ENCODE measurements at regions not wholly inside any gene's neighbourhood (a gene's known extent, or its start where the extent isn't known, plus 50 kb on each side); places are given as distances from the start of the nearest gene placed in this dataset.
"Not testable (repeated sequence)": the region's sequence is repeated elsewhere in the genome, so short reads cannot be mapped to it uniquely, and the experiment has no call there.

GRCh38 chr12:13404631-13405473 lies 208.3 kb downstream of the EMP1 start:
- Histone ChIP-seq H3K27me3 (ENCODE audit: control insufficient read depth in 5 of 5, insufficient read depth in 4 of 5, low read length in 5 of 5) (no peaks in the 10 kb centered on the region), H3K36me3 (ENCODE audit: control insufficient read depth in 5 of 5, insufficient read depth in 5 of 5, low read length in 5 of 5) (no peaks in the 10 kb centered on the region), H3K9me3 (ENCODE audit: control insufficient read depth in 5 of 5, low read length in 5 of 5) (peaks cover 0 to 2% (median 0%) of the 10 kb centered on the region in 5 donors), H3K27ac (ENCODE audit: low read depth, low read length) (no peak overlapping the region), H3K9ac (ENCODE audit: low read length in 5 of 5) (no peak overlapping the region), H3K4me3 (ENCODE audit: low read depth in 1 of 5, low read length in 5 of 5) (no peak overlapping the region), H3K4me1 (ENCODE audit: control insufficient read depth in 5 of 5, insufficient read depth in 5 of 5, low read length in 5 of 5) (peaks cover 0 to 8% (median 0%) of the 10 kb centered on the region in 5 donors)

- no peaks in the 10 kb centered on the region for H3K9me3 ChIP-seq (ENCODE audit: control insufficient read depth in 5 of 5, low read length in 5 of 5)
- no peaks in the 10 kb centered on the region for H3K27me3 ChIP-seq (ENCODE audit: control insufficient read depth in 5 of 5, insufficient read depth in 4 of 5, low read length in 5 of 5)
- H3K27ac ChIP-seq (ENCODE audit: low read depth, low read length), result no peak overlapping the region
- no peaks in the 10 kb centered on the region for H3K36me3 ChIP-seq (ENCODE audit: control insufficient read depth in 5 of 5, insufficient read depth in 5 of 5, low read length in 5 of 5)
- no peak overlapping the region for H3K9ac ChIP-seq (ENCODE audit: low read length in 5 of 5)
- H3K4me1 ChIP-seq (ENCODE audit: control insufficient read depth in 5 of 5, insufficient read depth in 5 of 5, low read length in 5 of 5), result peaks cover 0 to 8% (median 0%) of the 10 kb centered on the region in 5 donors
- H3K4me3 ChIP-seq (ENCODE audit: low read depth in 1 of 5, low read length in 5 of 5), result no peak overlapping the region
Measured at GRCh38 chr12:13404111-13404628, 207.6 kb downstream of the EMP1 start.

GRCh38 chr12:13391375-13391774 lies 194.8 kb downstream of the EMP1 start:
- H3K9me3 ChIP-seq (ENCODE audit: control insufficient read depth in 5 of 5, low read length in 5 of 5); H3K36me3 ChIP-seq (ENCODE audit: control insufficient read depth in 5 of 5, insufficient read depth in 5 of 5, low read length in 5 of 5); H3K27me3 ChIP-seq (ENCODE audit: control insufficient read depth in 5 of 5, insufficient read depth in 4 of 5, low read length in 5 of 5); H3K4me3 ChIP-seq (ENCODE audit: low read depth in 1 of 5, low read length in 5 of 5): not testable (repeated sequence)
- peaks cover 2 to 18% (median 15%) of the 10 kb centered on the region in 5 donors for H3K4me1 ChIP-seq (ENCODE audit: control insufficient read depth in 5 of 5, insufficient read depth in 5 of 5, low read length in 5 of 5)
- H3K27ac ChIP-seq (ENCODE audit: low read depth, low read length), result peak overlapping the region; percentile 80
- peak overlapping the region in 1 of 5 donors; percentile 15 for H3K9ac ChIP-seq (ENCODE audit: low read length in 5 of 5)

- Histone ChIP-seq H3K4me1 (ENCODE audit: control insufficient read depth in 5 of 5, insufficient read depth in 5 of 5, low read length in 5 of 5) (peaks cover 2 to 18% (median 15%) of the 10 kb centered on the region in 5 donors), H3K9me3 (ENCODE audit: control insufficient read depth in 5 of 5, low read length in 5 of 5) (no peaks in the 10 kb centered on the region), H3K9ac (ENCODE audit: low read length in 5 of 5) (peak overlapping the region in 1 of 5 donors; percentile 15), H3K27ac (ENCODE audit: low read depth, low read length) (peak overlapping the region; percentile 80), H3K36me3 (ENCODE audit: control insufficient read depth in 5 of 5, insufficient read depth in 5 of 5, low read length in 5 of 5) (no peaks in the 10 kb centered on the region), H3K27me3 (ENCODE audit: control insufficient read depth in 5 of 5, insufficient read depth in 4 of 5, low read length in 5 of 5) (no peaks in the 10 kb centered on the region), H3K4me3 (ENCODE audit: low read depth in 1 of 5, low read length in 5 of 5) (no peak overlapping the region)
Measured at GRCh38 chr12:13390918-13391317, 194.4 kb downstream of the EMP1 start.

GRCh38 chr12:13390381-13390861 lies 193.9 kb downstream of the EMP1 start:
- Histone ChIP-seq H3K4me3 (ENCODE audit: low read depth in 1 of 5, low read length in 5 of 5) (no peak overlapping the region), H3K9ac (ENCODE audit: low read length in 5 of 5) (peak overlapping the region in 2 of 5 donors; percentile 15 to 68), H3K27ac (ENCODE audit: low read depth, low read length) (peak overlapping the region; percentile 80), H3K27me3 (ENCODE audit: control insufficient read depth in 5 of 5, insufficient read depth in 4 of 5, low read length in 5 of 5) (no peaks in the 10 kb centered on the region), H3K36me3 (ENCODE audit: control insufficient read depth in 5 of 5, insufficient read depth in 5 of 5, low read length in 5 of 5) (no peaks in the 10 kb centered on the region), H3K9me3 (ENCODE audit: control insufficient read depth in 5 of 5, low read length in 5 of 5) (no peaks in the 10 kb centered on the region), H3K4me1 (ENCODE audit: control insufficient read depth in 5 of 5, insufficient read depth in 5 of 5, low read length in 5 of 5) (peaks cover 2 to 18% (median 15%) of the 10 kb centered on the region in 5 donors)

GRCh38 chr12:13387101-13387500 lies 190.6 kb downstream of the EMP1 start:
- no peaks in the 10 kb centered on the region for H3K9me3 ChIP-seq (ENCODE audit: control insufficient read depth in 5 of 5, low read length in 5 of 5)
- no peak overlapping the region for H3K27ac ChIP-seq (ENCODE audit: low read depth, low read length)
- no peaks in the 10 kb centered on the region for H3K27me3 ChIP-seq (ENCODE audit: control insufficient read depth in 5 of 5, insufficient read depth in 4 of 5, low read length in 5 of 5)
- no peak overlapping the region for H3K4me3 ChIP-seq (ENCODE audit: low read depth in 1 of 5, low read length in 5 of 5)
- H3K4me1 ChIP-seq (ENCODE audit: control insufficient read depth in 5 of 5, insufficient read depth in 5 of 5, low read length in 5 of 5), result peaks cover 2 to 18% (median 15%) of the 10 kb centered on the region in 5 donors
- no peaks in the 10 kb centered on the region for H3K36me3 ChIP-seq (ENCODE audit: control insufficient read depth in 5 of 5, insufficient read depth in 5 of 5, low read length in 5 of 5)
- no peak overlapping the region for H3K9ac ChIP-seq (ENCODE audit: low read length in 5 of 5)

- Histone ChIP-seq H3K9ac (ENCODE audit: low read length in 5 of 5) (no peak overlapping the region), H3K27me3 (ENCODE audit: control insufficient read depth in 5 of 5, insufficient read depth in 4 of 5, low read length in 5 of 5) (no peaks in the 10 kb centered on the region), H3K4me3 (ENCODE audit: low read depth in 1 of 5, low read length in 5 of 5) (no peak overlapping the region), H3K4me1 (ENCODE audit: control insufficient read depth in 5 of 5, insufficient read depth in 5 of 5, low read length in 5 of 5) (peaks cover 2 to 18% (median 15%) of the 10 kb centered on the region in 5 donors), H3K27ac (ENCODE audit: low read depth, low read length) (no peak overlapping the region), H3K9me3 (ENCODE audit: control insufficient read depth in 5 of 5, low read length in 5 of 5) (no peaks in the 10 kb centered on the region), H3K36me3 (ENCODE audit: control insufficient read depth in 5 of 5, insufficient read depth in 5 of 5, low read length in 5 of 5) (no peaks in the 10 kb centered on the region)
Measured at GRCh38 chr12:13386323-13387039, 190.0 kb downstream of the EMP1 start.

GRCh38 chr12:13383379-13383778 lies 186.9 kb downstream of the EMP1 start:
- Histone ChIP-seq H3K4me3 (ENCODE audit: low read depth in 1 of 5, low read length in 5 of 5) (no peak overlapping the region), H3K27me3 (ENCODE audit: control insufficient read depth in 5 of 5, insufficient read depth in 4 of 5, low read length in 5 of 5) (no peaks in the 10 kb centered on the region), H3K36me3 (ENCODE audit: control insufficient read depth in 5 of 5, insufficient read depth in 5 of 5, low read length in 5 of 5) (no peaks in the 10 kb centered on the region), H3K4me1 (ENCODE audit: control insufficient read depth in 5 of 5, insufficient read depth in 5 of 5, low read length in 5 of 5) (no peaks in the 10 kb centered on the region), H3K27ac (ENCODE audit: low read depth, low read length) (no peak overlapping the region), H3K9me3 (ENCODE audit: control insufficient read depth in 5 of 5, low read length in 5 of 5) (no peaks in the 10 kb centered on the region), H3K9ac (ENCODE audit: low read length in 5 of 5) (no peak overlapping the region)

- Histone ChIP-seq H3K9me3 (ENCODE audit: control insufficient read depth in 5 of 5, low read length in 5 of 5) (peaks cover 0 to 8% (median 6%) of the 10 kb centered on the region in 5 donors), H3K4me1 (ENCODE audit: control insufficient read depth in 5 of 5, insufficient read depth in 5 of 5, low read length in 5 of 5) (peaks cover 0 to 2% (median 0%) of the 10 kb centered on the region in 5 donors), H3K9ac (ENCODE audit: low read length in 5 of 5) (no peak overlapping the region), H3K27ac (ENCODE audit: low read depth, low read length) (no peak overlapping the region), H3K4me3 (ENCODE audit: low read depth in 1 of 5, low read length in 5 of 5) (no peak overlapping the region), H3K27me3 (ENCODE audit: control insufficient read depth in 5 of 5, insufficient read depth in 4 of 5, low read length in 5 of 5) (no peaks in the 10 kb centered on the region), H3K36me3 (ENCODE audit: control insufficient read depth in 5 of 5, insufficient read depth in 5 of 5, low read length in 5 of 5) (no peaks in the 10 kb centered on the region)
Measured at GRCh38 chr12:13380297-13380696, 183.8 kb downstream of the EMP1 start.

Data from subcutaneous abdominal adipose tissue (tissue), 5 donors.